Stimulated activated CD4-positive, alpha-beta T cell treated with anti-CD3 and anti-CD28 coated beads, Interleukin-12 subunit alpha, Interleukin-12 subunit beta, amount 100 ng/mL, for 24 hours (primary cell): ENCODE measurements at regions not wholly inside any gene's neighbourhood (a gene's known extent, or its start where the extent isn't known, plus 50 kb on each side); places are given as distances from the start of the nearest gene placed in this dataset.
"Not testable (repeated sequence)": the region's sequence is repeated elsewhere in the genome, so short reads cannot be mapped to it uniquely, and the experiment has no call there.

Experiments used
- DNase-seq, 2 experiments: peaks; one replicate each; pipeline ENCODE4 v3.0.0-alpha.2; 2020; ENCODE audit warnings: low read depth in 2 of 2

DNA sequence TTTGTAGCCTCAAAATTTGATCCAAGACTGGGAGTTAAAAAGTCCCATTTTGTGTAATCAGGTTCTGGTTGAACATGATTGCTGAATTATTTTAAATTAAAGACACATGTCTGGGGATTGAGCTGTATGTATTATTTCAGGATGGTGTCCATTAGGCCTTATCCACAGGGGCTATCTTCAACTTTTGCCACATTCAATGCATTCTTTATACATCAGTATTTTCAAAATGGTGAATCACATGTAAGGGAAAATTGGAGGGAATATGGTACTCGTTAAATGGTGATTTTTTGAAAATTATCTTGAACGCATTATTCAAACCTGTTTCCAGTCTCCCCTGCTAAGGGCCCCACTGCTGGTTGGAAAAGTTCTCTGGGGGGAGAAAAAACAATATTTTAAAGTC lies 367.7 kb upstream of the NPVF start:
- DNase-seq = no peak

DNA sequence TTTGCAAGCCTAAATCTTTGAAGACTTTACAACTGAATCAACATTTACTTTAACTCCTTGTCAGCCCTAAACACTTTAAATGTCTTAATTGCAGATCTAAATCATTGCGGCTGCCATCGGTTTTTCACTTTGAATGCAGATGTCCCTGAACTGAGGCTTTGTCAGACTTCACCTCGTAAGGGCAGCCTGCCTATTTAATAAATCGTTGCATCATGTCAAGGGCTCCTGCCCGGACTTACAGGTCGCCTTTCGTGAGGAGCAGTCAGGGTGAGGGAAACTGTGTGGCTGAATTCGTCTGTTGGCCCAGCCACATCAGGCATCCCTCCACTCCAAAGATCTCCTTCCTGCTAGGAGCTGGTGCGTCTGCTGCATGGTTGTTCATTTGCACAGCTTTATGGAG lies 368.2 kb upstream of the NPVF start:
- DNase-seq = no peak

DNA sequence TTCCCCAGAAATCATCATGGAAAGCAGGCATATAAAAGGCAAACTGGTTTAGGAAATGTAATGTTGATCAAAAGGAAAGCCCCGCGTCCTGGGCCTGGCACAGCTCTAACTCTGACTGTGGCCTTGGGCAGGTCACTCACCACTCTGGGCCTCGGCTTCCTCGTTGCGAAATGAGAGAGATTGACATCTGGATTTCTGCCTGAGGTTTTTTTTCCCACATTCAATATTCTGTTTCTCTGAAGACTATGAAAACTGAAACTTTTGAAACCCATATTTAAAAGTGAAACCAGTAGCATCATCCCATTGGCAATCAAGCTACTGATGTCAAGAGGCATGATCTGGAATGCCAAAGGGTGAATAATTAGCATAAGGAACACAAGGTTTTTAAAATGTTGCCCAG lies 369.7 kb upstream of the NPVF start:
- no peak for DNase-seq

DNA sequence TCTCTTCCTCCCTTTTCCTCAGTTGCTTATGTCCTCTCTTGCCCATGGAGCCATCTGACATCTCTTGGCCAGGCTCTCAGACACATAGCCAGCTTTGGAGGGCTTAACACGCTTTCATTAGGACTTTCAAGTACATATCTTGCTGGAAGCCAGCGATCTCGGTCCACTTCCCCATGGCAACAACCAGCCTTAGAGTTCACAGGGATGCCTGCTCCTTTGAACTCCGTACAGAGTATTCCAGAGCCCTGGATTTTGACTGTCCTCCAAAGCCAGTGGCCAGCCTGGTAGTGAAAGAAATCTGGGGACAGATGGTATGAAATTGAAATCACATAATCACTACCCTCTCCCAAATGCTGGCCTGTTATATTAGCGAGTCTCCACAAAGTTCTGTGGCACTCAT lies 370.5 kb upstream of the NPVF start:
- DNase-seq = no peak

DNA sequence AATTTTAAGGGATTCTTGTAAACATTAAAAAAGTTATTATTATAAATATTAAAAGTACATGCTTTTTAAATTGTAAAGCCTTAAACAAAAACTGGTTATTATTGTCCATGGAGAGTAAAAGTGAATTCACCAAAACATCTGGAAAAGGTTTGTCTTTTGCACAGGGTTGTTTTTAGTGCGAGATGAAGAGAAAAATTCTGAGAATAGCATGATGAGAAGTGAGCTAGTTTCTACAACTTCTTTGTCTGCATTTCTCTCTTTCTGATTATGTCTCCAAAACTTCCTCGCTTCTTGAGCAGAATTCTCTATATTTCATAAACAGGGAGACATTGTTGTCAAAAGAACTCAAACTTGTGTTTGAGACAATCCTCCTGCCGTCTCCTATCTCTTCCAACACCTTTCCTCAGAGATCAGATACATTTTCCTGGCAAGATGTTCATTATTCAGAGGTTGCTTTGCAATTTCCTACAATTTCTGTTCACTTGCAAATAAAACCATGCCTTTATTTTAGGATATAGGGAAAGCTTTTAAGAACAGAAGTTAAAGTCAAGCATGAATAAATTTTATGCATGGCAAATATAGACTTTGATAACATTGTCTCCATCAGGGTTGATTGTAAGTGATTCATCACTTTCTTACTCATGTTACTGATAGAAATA lies 372.1 kb upstream of the NPVF start:
- no peak for DNase-seq

DNA sequence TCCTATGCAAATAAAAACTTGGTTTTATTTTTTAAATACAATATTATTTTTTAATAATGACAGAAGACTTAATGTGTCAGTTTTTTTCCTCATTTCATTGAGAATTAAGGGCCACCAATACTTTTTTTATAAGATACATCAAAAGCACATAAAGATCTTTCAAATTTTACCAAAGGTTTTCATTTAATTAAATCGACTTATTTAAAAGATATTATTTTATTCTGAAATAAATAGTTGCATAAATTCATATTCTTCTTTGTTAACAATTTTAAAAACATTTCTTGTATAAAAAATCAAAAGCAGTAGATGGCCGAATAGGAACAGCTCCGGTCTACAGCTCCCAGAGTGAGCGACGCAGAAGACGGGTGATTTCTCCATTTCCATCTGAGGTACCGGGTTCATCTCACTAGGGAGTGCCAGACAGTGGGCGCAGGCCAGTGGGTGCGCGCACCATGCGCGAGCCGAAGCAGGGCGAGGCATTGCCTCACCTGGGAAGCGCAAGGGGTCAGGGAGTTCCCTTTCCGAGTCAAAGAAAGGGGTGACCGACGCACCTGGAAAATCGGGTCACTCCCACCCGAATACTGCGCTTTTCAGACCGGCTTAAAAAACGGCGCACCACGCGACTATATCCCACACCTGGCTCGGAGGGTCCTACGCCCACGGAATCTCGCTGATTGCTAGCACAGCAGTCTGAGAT lies 374.6 kb upstream of the NPVF start:
- not testable (repeated sequence) for DNase-seq

DNA sequence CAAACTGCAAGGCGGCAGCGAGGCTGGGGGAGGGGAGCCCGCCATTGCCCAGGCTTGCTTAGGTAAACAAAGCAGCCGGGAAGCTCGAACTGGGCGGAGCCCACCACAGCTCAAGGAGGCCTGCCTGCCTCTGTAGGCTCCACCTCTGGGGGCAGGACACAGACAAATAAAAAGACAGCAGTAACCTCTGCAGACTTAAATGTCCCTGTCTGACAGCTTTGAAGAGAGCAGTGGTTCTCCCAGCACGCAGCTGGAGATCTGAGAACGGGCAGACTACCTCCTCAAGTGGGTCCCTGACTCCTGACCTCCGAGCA lies 375.1 kb upstream of the NPVF start:
- DNase-seq = not testable (repeated sequence)

DNA sequence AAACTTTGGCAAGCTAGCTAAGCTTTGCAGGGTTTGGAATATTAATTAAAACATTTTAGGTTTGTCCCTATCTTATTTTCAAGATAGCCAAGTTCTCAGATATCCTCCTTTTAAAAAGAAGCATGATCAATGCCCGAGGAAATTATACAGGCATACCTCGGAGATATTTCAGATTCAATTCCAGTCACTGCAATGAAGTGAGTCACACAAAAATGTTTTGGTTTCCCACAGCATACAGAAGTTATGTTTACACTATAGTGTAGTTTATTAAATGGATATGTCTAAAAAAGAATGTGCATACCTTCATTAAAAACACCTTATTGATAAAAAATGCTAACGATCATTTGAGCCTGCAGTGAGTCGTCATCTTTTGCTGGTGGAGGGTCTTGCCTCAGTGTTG lies 382.9 kb upstream of the NPVF start:
- no peak for DNase-seq

DNA sequence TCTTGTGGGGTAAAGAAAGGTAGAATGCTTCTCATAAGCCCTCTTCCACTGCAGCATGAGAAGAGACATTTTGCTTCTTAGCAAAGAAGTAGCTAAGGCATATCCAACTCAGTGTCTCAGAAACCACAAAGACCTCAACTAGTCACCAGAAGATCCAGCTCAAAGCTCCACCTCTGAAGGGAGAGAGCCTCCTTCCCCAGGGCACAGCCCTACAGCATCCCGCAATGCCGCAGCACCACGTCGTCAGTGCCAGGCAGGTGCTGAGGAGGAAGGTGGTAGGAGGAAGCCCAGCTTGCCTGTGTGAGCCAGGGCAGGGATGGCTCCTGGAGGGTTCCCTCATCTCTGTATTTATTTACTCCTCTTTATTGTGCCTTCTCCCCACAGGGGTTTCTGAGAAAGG lies 385.6 kb upstream of the NPVF start:
- DNase-seq = no peak

DNA sequence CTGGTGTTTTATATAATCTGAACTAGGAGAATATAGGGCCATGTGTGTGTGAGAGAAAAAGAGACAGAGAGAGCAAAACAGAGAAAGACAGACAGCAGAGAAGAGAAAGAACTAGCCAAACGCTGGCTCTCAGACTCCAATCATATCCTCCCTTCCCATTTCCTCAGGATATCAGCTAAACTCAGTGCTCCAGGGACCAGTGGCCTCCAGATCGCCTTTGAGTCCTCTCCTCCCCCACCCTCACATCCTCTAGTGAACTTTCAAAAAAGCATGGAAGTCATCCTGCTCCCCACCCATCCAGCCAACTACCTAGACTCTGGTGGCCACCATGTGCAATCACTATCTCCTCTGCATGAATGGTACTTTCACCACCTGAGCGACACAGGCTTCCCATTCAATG lies 386.1 kb upstream of the NPVF start:
- DNase-seq = no peak

DNA sequence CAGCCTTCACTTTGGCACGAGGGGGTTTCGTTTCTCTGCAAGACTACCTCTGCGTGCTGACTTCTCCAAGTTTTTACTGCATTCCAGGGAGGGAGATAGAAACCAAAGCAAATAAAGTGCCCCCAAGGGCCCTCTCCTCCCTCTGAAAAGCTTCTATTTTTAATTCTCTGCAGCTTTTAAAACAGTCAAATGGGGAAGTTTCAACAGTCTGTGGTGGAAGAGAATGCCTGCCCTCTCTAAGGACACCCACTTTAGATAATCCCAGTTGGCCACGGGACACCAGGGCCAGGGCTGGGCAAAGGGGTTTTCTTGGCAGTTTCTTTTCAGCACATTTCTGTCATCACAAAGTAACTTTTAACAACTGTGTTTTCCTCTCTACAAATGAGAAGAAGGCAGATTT lies 386.7 kb upstream of the NPVF start:
- no peak for DNase-seq

DNA sequence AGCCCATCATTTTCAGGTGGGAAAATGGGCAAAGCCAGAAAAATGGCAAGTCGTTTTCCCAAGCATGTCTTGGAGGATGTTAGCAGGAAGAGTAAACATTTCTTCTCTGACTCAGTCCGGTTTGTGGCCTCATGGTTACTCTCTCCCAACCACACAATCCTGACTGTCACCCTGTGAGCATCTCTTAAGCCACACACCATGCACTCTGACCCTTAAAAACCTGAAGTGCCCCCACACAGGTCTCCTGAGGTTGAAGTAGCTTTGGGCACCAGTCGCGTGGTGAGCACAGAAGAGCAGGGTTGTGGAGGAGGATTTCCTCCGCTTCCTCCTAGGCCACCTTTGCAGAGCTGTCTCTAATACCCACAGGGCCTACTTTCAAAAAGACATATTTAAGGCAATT lies 387.3 kb upstream of the NPVF start:
- DNase-seq = no peak

DNA sequence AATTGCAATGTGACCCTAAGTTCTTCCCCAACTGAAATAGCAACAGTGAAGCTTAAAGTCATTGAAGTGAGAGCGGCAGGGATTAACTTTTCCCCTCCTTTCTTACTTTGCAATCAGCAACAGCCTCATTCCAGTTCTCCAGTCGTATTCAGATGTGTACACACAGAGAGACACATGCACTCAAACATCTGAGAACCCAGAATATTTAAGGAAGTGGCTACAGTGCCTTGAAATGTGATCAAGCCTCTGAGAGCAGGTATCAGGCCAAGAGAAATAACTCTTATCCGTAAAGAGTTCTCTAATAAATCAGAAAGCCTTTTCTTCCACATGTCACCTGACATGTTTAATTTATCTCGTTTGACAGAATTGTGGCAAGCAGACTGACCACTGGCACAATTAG lies 388.9 kb upstream of the NPVF start:
- no peak for DNase-seq

DNA sequence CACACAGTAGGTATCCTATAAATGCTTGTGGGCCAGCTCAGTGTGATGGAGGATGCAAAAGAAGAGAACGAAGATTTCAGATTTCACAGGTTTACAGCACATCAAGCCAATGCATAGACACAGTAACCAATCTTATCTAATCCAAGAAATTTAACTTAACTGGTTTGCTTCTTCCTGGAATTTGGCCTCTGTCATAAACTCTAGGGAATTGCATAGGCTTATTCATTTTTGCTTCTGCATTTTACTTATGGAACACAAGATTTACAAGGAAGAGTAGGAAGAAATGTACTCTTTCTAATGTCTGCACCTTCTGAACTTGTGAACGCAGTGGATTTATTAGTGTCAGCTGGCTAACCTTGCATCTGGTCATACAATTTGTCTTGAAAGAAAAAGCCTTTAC lies 389.4 kb upstream of the NPVF start:
- no peak for DNase-seq

DNA sequence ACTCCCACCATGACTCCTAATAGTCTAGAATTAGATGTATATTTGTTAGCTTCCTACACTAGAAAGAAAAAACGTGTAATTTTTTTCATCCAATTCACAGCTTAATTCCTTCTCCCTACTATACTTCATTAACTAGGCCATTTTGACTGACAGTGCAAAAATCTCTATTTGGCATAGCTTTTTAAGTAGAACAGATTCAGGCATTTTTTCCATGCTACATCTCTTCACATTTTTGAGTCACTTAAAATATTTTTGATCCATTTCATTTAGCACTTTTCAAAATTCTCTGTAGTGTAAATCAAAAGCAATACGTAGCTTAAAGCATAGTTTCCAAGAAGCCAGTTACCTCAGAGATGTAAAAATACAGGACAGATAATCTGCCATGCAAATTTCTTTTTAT lies 391.1 kb upstream of the NPVF start:
- DNase-seq = no peak

DNA sequence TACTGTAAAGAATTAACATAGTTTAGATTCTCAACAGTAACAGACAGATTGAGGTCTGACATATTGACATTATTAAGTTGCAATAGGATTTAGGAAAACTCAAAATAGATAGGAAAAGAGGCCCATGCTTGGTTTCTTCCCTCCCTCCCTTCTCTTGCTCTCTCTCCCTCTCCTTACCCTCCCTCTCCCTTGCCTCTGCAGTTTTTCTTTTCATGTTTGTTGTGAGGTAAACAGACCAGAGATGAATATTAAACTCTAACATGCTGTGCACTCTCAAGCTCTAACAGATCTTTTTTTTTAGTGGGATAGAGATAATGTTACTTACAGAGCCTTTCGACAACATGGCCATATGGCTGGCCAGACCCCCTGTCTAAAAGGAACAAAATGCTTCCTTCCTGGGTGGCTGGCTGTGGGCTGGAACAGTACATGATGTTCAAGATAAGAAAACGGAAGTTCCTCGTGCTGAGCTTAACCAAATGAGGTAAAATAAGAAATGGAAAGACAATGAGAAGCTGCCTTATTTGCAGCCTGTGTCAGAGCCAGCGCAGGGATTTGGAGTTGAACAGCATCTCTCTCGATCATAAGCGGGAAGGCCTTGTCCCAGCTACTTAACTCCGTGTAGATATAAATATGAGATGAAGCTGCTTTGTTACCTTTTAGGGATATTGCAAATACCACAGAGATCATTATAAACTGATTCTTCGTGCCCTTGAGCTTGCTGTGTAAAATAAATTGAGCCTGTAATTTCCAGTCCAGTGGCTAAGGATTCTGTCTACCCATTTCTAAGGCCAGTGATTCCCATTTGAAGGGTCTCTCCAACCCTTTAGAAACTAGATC lies 391.9 kb upstream of the NPVF start:
- DNase-seq = no peak

DNA sequence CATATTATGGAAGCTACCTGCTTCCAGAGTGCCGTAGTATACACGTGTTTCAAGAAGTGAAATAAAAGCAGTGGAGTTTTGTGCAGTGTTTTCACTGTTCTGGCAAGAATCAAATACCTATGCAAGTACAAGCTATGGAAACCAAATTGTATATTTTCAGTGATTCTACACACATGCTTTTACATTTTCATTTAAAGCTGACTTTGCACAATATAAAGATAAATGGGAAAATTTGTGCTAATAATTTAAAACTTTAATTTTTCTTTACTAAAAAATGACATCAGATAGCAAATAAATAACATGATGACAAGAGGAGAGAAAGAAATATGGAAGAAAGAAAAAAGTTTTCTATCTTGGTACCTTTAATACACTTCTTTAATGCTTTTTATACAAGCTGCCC lies 393.7 kb upstream of the NPVF start:
- DNase-seq = no peak

DNA sequence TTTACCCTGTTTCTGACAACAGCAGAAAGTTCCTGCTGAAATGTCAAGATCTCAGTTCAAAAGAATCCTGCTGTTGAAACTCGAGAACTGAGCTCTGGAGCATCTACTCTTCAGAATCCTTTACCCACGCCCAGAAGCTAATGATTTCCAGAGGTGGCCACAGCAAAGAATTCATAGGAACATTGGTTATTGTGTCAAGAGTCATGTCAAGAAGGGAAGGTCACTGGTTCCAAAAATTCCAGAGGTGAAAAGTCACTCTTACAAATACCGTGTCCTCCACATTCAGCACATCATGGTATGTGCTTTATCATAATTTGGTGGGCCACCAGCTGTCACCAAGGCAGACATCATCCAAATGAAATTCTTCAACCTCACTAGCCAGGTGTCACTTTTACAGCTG lies 394.4 kb upstream of the NPVF start:
- no peak for DNase-seq

DNA sequence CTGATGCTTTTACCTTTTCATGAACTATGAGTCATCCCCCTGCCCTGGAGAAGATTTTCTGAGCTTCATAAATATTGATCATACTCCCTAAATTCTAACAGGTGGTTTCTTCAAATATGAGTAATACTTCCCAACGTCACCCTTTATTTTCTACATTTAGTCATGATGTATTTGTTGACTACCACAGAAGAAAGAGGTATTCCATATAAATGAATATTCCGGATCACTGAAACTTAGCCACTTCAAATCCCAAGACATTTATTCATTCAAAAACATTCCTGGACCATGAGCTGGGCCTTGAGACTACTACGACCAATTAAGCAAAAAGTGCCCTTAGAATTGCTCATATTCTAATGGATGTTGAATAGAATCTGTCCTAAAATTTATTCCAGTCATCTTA lies 395.8 kb upstream of the NPVF start:
- no peak for DNase-seq

DNA sequence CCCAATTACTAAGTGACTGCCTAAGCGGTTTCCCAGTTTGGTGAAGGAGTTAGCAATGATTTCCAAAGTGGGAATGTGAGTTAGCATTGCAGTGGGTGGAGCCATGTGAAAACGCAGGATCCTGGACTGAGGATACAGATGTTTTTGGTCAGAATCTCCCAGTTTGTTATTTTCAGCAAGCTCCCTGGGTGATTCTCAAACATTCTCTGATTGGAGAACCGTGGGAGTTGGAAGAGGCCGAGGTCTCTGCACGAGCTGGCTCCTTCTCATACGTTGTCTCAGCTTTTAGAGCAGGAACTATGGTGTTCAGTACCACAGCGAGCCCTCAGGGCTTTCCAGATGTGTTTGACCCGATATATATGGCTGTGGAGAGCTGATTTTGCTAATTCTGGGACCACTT lies 396.5 kb upstream of the NPVF start:
- no peak for DNase-seq

DNA sequence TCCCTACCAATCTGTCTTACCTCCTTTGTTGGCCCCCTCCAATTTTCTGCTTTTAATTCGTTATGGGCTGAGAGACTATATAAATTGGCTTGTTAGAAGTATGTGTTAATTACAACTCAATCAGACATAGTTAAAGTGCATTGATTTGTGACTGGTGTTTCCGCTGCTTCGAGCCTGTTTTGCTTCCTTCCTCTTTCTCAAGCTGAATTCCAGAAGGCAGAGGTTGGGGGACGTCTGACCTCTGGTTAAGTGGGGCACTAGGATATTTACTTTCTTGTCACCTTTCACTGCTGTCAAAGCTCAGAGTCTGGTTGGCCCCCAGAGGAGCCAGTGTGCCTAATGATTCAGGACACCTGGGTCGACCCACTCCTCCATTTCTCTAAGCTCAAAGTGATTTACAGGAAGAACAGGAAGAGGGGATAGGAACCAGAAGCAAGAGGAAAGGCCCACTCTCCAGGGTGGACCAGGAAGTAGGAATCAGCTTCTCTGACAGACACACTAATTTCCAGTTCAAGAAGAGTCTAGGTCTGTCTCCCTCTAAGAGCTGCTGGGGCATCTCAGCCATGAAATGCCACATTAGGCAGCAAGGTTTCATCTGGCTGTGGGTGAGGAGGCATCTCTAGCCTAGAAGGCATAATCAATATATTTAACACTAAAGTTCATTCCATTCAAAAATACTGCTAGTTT lies 397.2 kb upstream of the NPVF start:
- no peak for DNase-seq

DNA sequence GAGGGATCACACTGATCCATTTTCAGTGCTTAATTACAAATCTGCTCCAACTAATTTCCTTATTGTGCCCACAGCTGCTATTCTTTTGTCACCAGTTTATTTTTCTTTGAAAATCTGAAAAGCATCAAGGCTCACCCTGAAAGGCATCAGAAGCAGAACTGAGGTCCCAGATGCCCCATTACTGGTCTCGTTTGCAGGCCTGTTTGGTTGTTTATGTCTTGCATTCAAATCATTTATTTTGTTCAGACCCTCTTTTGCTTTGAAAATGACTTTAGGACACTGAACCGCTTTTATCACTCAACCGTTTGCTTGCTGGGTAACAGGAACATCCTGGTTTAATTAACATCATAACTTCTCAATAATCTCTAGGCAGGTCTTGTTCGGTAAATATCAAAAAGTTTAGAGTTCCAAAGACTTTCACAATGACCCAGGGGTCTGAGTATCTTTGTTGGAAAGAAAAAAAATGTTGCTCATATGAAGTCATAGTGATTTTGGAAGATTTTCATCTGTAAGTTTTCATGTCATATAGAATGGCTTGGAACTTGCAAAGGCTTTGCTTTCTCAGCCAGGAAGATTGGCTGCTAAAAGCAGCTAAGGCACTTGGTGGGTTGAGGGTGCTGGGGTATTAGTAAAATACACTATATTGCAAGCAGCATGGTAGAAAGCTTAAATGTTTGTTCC lies 398.3 kb upstream of the NPVF start:
- DNase-seq = no peak
